GM13977 (cell line): ENCODE measurements at regions not wholly inside any gene's neighbourhood (a gene's known extent, or its start where the extent isn't known, plus 50 kb on each side); places are given as distances from the start of the nearest gene placed in this dataset.
"Not testable (repeated sequence)": the region's sequence is repeated elsewhere in the genome, so short reads cannot be mapped to it uniquely, and the experiment has no call there.

Experiments
- DNase-seq: peaks from one replicate; pipeline ENCODE4 v3.0.0; 2012; ENCODE audit warnings: low spot score
- in situ Hi-C: fragments of 300-500 bp; cut with MboI; formaldehyde crosslinking; loops from one replicate; pipeline ENCODE4 v1.12.0; 2022; ENCODE audit warnings: low sequenced_read_pairs, low pct_unique_long_range_greater_than_20kb, mixed read lengths, inconsistent platforms; ENCODE audit not compliant: unreplicated experiment
- TF ChIP-seq, protein P1 (sequence below): IDR thresholded peaks from 2 replicates; pipeline ENCODE4 v1.5.1; 2012; ENCODE audit warnings: mild to moderate bottlenecking, control low read depth; ENCODE audit not compliant: insufficient read depth; ENCODE audit errors: extremely low read depth, missing control alignments

DNA sequence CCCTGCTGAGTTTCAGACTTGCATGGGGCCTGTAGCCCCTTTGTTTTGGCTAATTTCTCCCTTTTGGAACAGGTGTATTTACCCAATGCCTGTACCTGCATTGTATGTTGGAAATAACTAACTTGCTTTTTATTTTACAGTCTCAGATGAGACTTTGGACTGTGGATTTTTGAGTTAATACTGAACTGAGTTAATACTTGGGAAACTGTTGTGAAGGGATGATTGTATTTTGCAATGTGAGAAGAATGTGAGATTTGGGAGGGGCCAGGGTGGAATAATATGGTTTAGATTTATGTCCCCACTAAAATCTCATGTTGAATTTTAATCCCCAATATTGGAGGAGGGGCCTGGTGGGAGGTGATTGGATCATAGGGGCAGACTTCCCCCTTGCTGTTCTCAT is 99.1 kb upstream of the IRAK1BP1 start:
- in situ Hi-C loops, result no loop called here
- no peak for DNase-seq
- TF ChIP-seq, protein P1, sequence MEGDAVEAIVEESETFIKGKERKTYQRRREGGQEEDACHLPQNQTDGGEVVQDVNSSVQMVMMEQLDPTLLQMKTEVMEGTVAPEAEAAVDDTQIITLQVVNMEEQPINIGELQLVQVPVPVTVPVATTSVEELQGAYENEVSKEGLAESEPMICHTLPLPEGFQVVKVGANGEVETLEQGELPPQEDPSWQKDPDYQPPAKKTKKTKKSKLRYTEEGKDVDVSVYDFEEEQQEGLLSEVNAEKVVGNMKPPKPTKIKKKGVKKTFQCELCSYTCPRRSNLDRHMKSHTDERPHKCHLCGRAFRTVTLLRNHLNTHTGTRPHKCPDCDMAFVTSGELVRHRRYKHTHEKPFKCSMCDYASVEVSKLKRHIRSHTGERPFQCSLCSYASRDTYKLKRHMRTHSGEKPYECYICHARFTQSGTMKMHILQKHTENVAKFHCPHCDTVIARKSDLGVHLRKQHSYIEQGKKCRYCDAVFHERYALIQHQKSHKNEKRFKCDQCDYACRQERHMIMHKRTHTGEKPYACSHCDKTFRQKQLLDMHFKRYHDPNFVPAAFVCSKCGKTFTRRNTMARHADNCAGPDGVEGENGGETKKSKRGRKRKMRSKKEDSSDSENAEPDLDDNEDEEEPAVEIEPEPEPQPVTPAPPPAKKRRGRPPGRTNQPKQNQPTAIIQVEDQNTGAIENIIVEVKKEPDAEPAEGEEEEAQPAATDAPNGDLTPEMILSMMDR, result no peak

- TF ChIP-seq, protein P1, result no peak
- no peak for DNase-seq
- in situ Hi-C loops, result no loop called here
Observed at GRCh38 chr6:78770765-78771164, 96.6 kb upstream of the IRAK1BP1 start.

GRCh38 chr6:78771586-78771985 is 95.8 kb upstream of the IRAK1BP1 start:
- DNase-seq, result no peak
- TF ChIP-seq, protein P1, result no peak
- in situ Hi-C loops, result no loop called here

DNA sequence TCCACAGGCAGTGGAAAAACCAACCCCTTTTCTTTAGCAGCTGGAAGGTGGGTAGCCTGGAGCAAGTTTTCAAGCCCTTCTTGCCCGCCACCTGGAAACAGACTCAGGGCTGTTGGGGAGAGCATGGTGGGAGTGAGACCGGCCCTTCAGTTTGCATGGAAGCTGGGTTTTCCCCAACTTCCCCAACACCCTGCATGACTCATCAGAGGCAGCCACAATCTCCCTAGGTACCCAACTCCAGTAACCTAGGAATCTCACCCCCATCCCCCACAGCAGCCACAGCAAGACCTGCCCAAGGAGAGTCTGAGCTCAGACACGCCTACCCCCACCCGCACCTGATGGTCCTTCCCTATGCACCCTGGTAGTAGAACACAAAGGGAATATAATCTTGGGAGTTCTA is 86.3 kb upstream of the IRAK1BP1 start:
- in situ Hi-C loops, result no loop called here
- no peak for DNase-seq

DNA sequence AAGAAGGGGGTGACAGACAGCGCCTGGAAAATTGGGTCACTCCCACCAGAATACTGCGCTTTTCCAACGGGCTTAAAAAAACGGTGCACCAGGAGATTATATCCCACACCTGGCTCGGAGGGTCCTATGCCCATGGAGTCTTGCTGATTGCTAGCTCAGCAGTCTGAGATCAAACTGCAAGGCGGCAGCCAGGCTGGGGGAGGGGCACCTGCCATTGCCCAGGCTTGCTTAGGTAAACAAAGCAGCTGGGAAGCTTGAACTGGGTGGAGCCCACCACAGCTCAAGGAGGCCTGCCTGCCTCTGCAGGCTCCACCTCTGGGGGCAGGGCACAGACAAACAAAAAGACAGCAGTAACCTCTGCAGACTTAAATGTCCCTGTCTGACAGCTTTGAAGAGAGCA is 84.0 kb upstream of the IRAK1BP1 start:
- DNase-seq, in situ Hi-C loops: not testable (repeated sequence)

More for the DNA sequence above, 86.3 kb upstream of the IRAK1BP1 start:
- TF ChIP-seq, protein P1, result no peak

DNA sequence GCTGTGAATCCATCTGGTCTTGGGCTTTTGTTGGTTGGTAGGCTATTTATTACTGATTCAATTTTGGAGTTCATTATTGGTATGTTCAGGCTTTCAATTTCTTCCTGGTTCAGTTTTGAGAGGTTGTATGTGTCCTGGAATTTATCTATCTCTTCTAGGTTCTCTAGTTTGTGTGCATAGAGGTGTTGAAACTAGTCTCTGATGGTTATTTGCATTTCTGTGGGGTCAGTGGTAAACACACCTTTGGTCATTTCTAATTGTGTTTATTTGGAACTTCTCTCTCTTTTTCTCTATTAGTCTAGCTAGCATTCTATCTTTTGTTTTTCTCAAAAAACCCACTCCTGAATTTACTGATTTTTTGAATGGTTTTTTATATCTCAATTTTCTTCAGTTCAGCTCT is 70.1 kb upstream of the IRAK1BP1 start:
- DNase-seq, result no peak
- TF ChIP-seq, protein P1, result no peak
- in situ Hi-C loops, result no loop called here

- TF ChIP-seq, protein P1, result no peak
- in situ Hi-C loops, result no loop called here
- no peak for DNase-seq
Observed at GRCh38 chr6:78799682-78800081, 67.7 kb upstream of the IRAK1BP1 start.

- DNase-seq, in situ Hi-C loops: not testable (repeated sequence)
Observed at GRCh38 chr6:78806792-78807191, 60.6 kb upstream of the IRAK1BP1 start.

DNA sequence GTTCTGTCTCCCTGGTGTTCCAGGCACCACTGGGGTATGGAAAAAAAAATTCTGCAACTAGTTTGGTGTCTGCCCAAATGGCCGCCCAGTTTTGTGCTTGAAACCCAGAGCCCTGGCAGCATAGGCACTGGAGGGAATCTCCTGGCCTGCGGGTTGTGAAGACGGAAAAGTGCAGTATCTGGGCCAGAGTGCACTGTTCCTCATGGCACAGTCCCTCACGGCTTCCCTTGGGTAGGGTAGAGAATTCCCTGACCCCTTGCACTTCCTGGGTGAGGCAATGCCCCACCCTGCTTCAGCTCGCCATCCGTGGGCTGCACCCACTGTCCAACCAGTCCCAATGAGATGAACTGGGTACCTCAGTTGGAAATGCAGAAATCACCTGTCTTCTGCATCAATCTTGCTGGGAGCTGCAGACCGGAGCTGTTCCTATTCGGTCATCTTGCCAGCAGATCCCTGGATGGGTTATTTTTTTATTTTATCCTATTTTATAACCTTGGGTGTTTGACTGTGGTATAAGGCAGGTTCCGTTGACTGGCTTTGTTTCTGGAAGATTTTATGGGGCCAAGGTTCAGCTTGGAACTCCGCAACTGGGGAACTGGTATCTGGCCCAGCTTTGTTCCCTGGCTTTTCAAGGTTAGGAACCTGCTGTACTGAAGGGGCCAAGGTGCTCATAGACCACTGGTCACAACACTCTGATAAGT is 59.5 kb upstream of the IRAK1BP1 start:
- in situ Hi-C loops, DNase-seq: not testable (repeated sequence)
